GM23248 (cell line): ENCODE measurements at regions not wholly inside any gene's neighbourhood (a gene's known extent, or its start where the extent isn't known, plus 50 kb on each side); places are given as distances from the start of the nearest gene placed in this dataset.

Experiments used
- DNase-seq: peaks from one replicate; pipeline ENCODE4 v3.0.0-alpha.2; 2015
- H2AFZ ChIP-seq: fragments of 200-600 bp; sonication (generic); 2 replicates; pipeline ENCODE4 v1.6.1; 2016; ENCODE audit warnings: antibody characterized with exemption
- H3F3A ChIP-seq: fragments of 200-600 bp; sonication (generic); 2 replicates; pipeline ENCODE4 v1.6.1; 2016; ENCODE audit warnings: mild to moderate bottlenecking, antibody characterized with exemption, mixed run types; ENCODE audit not compliant: insufficient read depth
- H3K27ac ChIP-seq: fragments of 200-600 bp; sonication (generic); 2 replicates; pipeline ENCODE4 v1.5.1; 2016; ENCODE audit warnings: mild to moderate bottlenecking
- H3K27me3 ChIP-seq: fragments of 200-600 bp; sonication (generic); replicated peaks from 2 replicates; pipeline ENCODE4 v1.6.1; 2016; ENCODE audit warnings: mild to moderate bottlenecking; ENCODE audit not compliant: insufficient read depth
- H3K36me3 ChIP-seq: fragments of 200-600 bp; sonication (generic); 2 replicates; pipeline ENCODE4 v1.6.1; 2016; ENCODE audit warnings: low read depth, mild to moderate bottlenecking
- H3K4me1 ChIP-seq: fragments of 200-600 bp; sonication (generic); 2 replicates; pipeline ENCODE4 v1.6.1; 2016; ENCODE audit warnings: mild to moderate bottlenecking; ENCODE audit not compliant: insufficient read depth
- H3K4me2 ChIP-seq: fragments of 200-600 bp; sonication (generic); one replicate; pipeline ENCODE4 v1.6.1; 2016; ENCODE audit warnings: mild to moderate bottlenecking; ENCODE audit not compliant: unreplicated experiment
- H3K4me3 ChIP-seq: fragments of 200-600 bp; sonication (generic); 2 replicates; pipeline ENCODE4 v1.5.1; 2016; ENCODE audit warnings: mild to moderate bottlenecking
- H3K79me2 ChIP-seq: fragments of 200-600 bp; sonication (generic); 2 replicates; pipeline ENCODE4 v1.6.1; 2016; ENCODE audit warnings: mild to moderate bottlenecking; ENCODE audit not compliant: insufficient read depth
- H3K9ac ChIP-seq: fragments of 200-600 bp; sonication (generic); 2 replicates; pipeline ENCODE4 v1.6.1; 2016; ENCODE audit warnings: mild to moderate bottlenecking
- H3K9me2 ChIP-seq: fragments of 200-600 bp; sonication (generic); 2 replicates; pipeline ENCODE4 v1.6.1; 2016; ENCODE audit warnings: mixed run types, mild to moderate bottlenecking, moderate library complexity; ENCODE audit not compliant: insufficient read depth
- H3K9me3 ChIP-seq: fragments of 200-600 bp; sonication (generic); one replicate; pipeline ENCODE4 v1.6.1; 2017; ENCODE audit warnings: low read depth
- H4K20me1 ChIP-seq: fragments of 200-600 bp; sonication (generic); 2 replicates; pipeline ENCODE4 v1.6.0; 2016; ENCODE audit not compliant: insufficient read depth
- EZH2 ChIP-seq: fragments of 200-600 bp; sonication (generic); IDR thresholded peaks from 2 replicates; pipeline ENCODE4 v1.6.1; 2018; ENCODE audit warnings: antibody characterized with exemption, mild to moderate bottlenecking; ENCODE audit not compliant: insufficient read depth, poor library complexity, severe bottlenecking
- EZH2phosphoT487 ChIP-seq: fragments of 200-600 bp; sonication (generic); IDR thresholded peaks from 2 replicates; pipeline ENCODE4 v1.6.1; 2018; ENCODE audit warnings: antibody characterized with exemption, moderate library complexity, mild to moderate bottlenecking, low read depth; ENCODE audit not compliant: insufficient read depth
- WGBS, 2 experiments: methylation state at CpG; one replicate each; pipeline ENCODE4 v1.1.6; 2015 to 2017; ENCODE audit warnings: low lambda C conversion rate in 2 of 2, low coverage in 1 of 2; ENCODE audit errors: missing lambda C conversion rate in 2 of 2; 5-methylcytosine and 5-hydroxymethylcytosine counted together
- in situ Hi-C: fragments of 300-500 bp; cut with MboI; formaldehyde crosslinking; loops from 2 replicates; pipeline ENCODE4 v1.15.0; 2020

DNA sequence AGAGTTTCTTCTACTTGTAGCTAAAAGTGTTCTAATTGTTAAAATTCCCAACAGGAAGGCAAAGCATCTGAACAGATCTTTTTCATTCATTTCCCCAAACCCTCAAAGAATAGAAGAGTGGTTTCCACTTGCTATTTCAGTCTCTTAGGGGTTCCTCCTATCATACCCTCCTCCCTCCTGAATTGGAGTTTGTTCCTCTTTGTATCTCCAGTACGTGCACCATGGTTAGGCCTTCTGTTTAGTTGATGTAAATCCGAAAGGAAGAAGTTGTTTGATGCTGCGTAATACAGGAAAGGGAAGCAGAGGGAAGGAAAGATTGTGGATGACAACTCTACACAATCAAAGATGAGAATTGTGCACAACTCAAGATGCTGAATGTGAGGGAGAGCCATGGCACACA lies 303.6 kb downstream of the PIK3R1 start:
- no peaks in the 10 kb centered on the region for H3K27me3 ChIP-seq
- no peaks in the 10 kb centered on the region for H3K36me3 ChIP-seq
- H3K4me1 ChIP-seq: 0 out of 2 replicates have a peak, but pooled peaks cover 4% of the 10 kb centered on the region
- no peak overlapping the region for H3K4me2 ChIP-seq
- TF ChIP-seq EZH2phosphoT487 (no peak), EZH2 (no peak)
- H3F3A ChIP-seq: no peaks in the 10 kb centered on the region
- WGBS, 2 experiments: 72 to 87% methylated on average over 3 of the region's 3 CpGs
- H3K79me2 ChIP-seq: no peaks in the 10 kb centered on the region
- no peak overlapping the region for H3K9ac ChIP-seq
- no peak for DNase-seq
- H3K9me2 ChIP-seq: no peaks in the 10 kb centered on the region
- H3K9me3 ChIP-seq: no peaks in the 10 kb centered on the region
- H3K4me3 ChIP-seq: no peak overlapping the region
- in situ Hi-C loops: no loop called here
- no peak overlapping the region for H3K27ac ChIP-seq
- H2AFZ ChIP-seq: no peak overlapping the region
- H4K20me1 ChIP-seq: no peaks in the 10 kb centered on the region

DNA sequence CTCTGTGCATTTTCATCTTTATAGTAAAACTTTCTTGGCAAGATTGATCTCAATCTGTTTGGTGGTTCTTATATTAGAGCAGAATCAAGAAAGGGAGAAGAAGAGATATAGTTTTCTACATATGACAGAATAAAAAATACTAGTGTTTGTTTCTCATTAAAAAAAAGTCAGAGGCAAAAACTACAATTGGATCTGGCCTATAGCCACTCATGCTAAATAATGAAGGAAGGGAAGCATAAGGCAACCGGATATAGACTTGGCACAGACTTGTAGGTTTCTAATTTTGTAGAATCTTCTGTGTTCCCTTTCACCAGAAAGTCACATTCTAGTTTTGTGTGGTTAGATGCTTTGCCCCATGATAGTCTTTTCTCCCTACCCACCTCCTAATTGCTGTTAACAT lies 306.2 kb downstream of the PIK3R1 start:
- no peaks in the 10 kb centered on the region for H3F3A ChIP-seq
- H3K27me3 ChIP-seq: no peaks in the 10 kb centered on the region
- no peak overlapping the region for H3K27ac ChIP-seq
- H3K4me2 ChIP-seq: no peak overlapping the region
- 46 to 65% methylated on average over 1 of the region's 1 CpG for WGBS, 2 experiments
- no peaks in the 10 kb centered on the region for H3K79me2 ChIP-seq
- in situ Hi-C loops: no loop called here
- H2AFZ ChIP-seq: no peak overlapping the region
- no peak overlapping the region for H3K9ac ChIP-seq
- no peak for DNase-seq
- no peak overlapping the region for H3K4me3 ChIP-seq
- no peaks in the 10 kb centered on the region for H3K9me3 ChIP-seq
- TF ChIP-seq EZH2phosphoT487 (no peak), EZH2 (no peak)
- H4K20me1 ChIP-seq: no peaks in the 10 kb centered on the region
- H3K36me3 ChIP-seq: no peaks in the 10 kb centered on the region
- 0 out of 2 replicates have a peak, but pooled peaks cover 4% of the 10 kb centered on the region for H3K4me1 ChIP-seq
- no peaks in the 10 kb centered on the region for H3K9me2 ChIP-seq

DNA sequence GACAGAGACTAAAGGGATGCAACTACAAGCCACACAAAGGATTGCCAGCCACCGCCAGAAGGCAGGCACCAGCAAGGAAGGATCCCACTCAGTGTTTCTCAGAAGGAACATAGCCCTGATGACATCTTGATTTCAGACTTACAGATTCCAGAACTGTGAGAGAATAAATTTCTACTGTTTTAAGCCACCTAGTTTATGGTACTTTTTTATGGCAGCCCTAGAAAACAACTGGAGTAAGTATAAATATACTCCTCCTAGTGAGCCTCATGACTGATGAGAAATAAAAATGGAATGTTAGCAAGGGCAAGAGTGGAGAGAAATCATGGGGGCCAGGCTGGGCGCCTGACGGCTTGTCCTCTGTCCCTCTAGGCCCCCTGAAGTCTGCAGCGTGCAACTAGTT lies 307.3 kb downstream of the PIK3R1 start:
- Histone ChIP-seq H3K36me3 (no peaks in the 10 kb centered on the region), H3K9me2 (no peaks in the 10 kb centered on the region), H3K9ac (no peak overlapping the region), H3F3A (no peaks in the 10 kb centered on the region), H3K9me3 (no peaks in the 10 kb centered on the region), H3K27ac (no peak overlapping the region), H3K4me3 (no peak overlapping the region), H2AFZ (peak overlapping the region; percentile 1; the same call in 1 of the 2 replicates), H3K79me2 (no peaks in the 10 kb centered on the region), H4K20me1 (no peaks in the 10 kb centered on the region), H3K27me3 (no peaks in the 10 kb centered on the region), H3K4me1 (0 out of 2 replicates have a peak, but pooled peaks cover 4% of the 10 kb centered on the region), H3K4me2 (no peak overlapping the region)
- in situ Hi-C loops: no loop called here
- no peak for TF ChIP-seq EZH2
- no peak for TF ChIP-seq EZH2phosphoT487
- 81 to 91% methylated on average over 4 of the region's 4 CpGs for WGBS, 2 experiments
- peak; percentile 9 for DNase-seq

DNA sequence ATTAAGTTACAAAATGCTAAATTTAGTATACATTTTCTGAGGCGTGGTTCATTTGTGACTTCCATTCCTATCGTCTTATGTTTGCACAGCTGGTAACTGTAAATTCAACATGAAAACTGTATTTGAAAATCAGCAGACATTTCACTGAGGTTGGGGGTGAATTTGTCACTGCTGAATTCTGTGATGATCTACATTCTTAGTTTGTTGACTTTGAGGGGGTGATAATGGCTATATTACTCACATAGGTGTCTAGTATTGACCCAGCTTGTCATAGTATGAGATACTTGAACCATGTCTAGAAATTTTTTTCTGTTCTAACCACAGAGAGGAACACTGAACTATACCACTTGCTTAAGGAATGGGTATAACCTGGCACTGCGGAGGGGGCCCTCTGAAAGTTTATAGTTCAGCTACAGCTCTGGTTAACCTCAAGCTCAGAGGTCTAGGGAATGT lies 313.3 kb downstream of the PIK3R1 start:
- Histone ChIP-seq H4K20me1 (no peaks in the 10 kb centered on the region), H3K4me1 (peaks cover 32% of the 10 kb centered on the region), H3K36me3 (no peaks in the 10 kb centered on the region), H3K4me2 (peak overlapping the region; percentile 78), H3K79me2 (no peaks in the 10 kb centered on the region), H3K9me2 (no peaks in the 10 kb centered on the region), H3K4me3 (peak overlapping the region; percentile 23; the same call in 1 of the 2 replicates), H3F3A (peaks cover 22% of the 10 kb centered on the region), H2AFZ (peak overlapping the region; percentile 74), H3K9ac (peak overlapping the region; percentile 38; the same call in 1 of the 2 replicates), H3K9me3 (no peaks in the 10 kb centered on the region), H3K27ac (peak overlapping the region; percentile 80), H3K27me3 (no peaks in the 10 kb centered on the region)
- WGBS, 2 experiments: 39 to 46% methylated on average over 3 of the region's 3 CpGs
- DNase-seq: peak; percentile 24
- TF ChIP-seq EZH2 (no peak), EZH2phosphoT487 (no peak)
- in situ Hi-C loops: no loop called here

DNA sequence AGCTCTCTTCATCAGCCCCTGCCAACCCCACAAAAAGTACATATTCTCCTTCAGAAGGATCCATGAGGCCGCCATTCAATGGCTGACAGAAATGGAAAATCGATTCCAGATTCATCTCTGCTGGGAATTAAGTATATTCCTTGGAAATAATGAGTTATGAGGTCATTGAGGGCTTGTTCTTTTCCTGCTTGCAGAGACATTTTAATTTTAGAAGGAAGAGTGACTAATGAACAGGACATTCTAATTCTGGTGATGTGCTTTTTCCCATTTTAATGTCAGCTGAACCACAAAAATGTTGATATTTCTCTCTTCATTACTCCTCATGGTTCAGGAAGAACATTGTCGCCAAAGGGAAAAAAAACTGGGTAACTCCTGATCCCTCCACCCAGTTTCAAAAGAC lies 314.0 kb downstream of the PIK3R1 start:
- no peaks in the 10 kb centered on the region for H3K36me3 ChIP-seq
- no peaks in the 10 kb centered on the region for H3K27me3 ChIP-seq
- no peaks in the 10 kb centered on the region for H4K20me1 ChIP-seq
- WGBS, 2 experiments: 1% methylated on average over 3 of the region's 3 CpGs
- no peak for TF ChIP-seq EZH2
- no peak for TF ChIP-seq EZH2phosphoT487
- DNase-seq: peak; percentile 82
- H3K9ac ChIP-seq: peak overlapping the region; percentile 38; the same call in 1 of the 2 replicates
- peak overlapping the region; percentile 78 for H3K4me2 ChIP-seq
- peaks cover 38% of the 10 kb centered on the region for H3K4me1 ChIP-seq
- peaks cover 22% of the 10 kb centered on the region for H3F3A ChIP-seq
- in situ Hi-C loops: no loop called here
- peak overlapping the region; percentile 23; the same call in 1 of the 2 replicates for H3K4me3 ChIP-seq
- H2AFZ ChIP-seq: peak overlapping the region; percentile 74
- no peaks in the 10 kb centered on the region for H3K9me2 ChIP-seq
- no peaks in the 10 kb centered on the region for H3K9me3 ChIP-seq
- peak overlapping the region; percentile 80 for H3K27ac ChIP-seq
- no peaks in the 10 kb centered on the region for H3K79me2 ChIP-seq
